ENCODE measurements at regions not wholly inside any gene's neighbourhood (a gene's known extent, or its start where the extent isn't known, plus 50 kb on each side); places are given as distances from the start of the nearest gene placed in this dataset.

DNA sequence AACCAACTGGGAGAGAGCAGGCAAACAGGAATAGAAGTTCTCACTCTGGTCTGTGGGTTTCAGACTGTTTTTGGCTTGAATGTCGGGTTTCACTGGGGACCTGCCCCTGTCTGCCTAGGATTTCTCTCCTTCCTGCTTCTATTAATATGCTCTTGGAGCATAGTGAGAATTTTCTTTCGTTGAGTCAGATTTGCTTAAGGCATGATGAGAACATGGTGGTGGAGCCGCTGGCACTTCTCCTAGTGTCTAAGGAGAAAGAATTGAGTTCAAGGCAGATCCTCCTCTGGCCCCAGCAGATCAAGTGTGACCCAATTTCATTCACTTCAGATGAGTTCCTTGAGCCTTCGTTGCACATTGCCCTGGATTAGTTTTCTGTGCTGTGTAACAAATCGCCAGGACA lies 103.9 kb upstream of the HS6ST1 start:
- no peaks in the 10 kb centered on the region for H3K9me3 Mint-ChIP-seq
- no peaks in the 10 kb centered on the region for H3K4me1 Mint-ChIP-seq
- no peak for DNase-seq
- H3K27me3 Mint-ChIP-seq (ENCODE audit: low read depth in 3 of 3) = peaks cover 3 to 11% (median 4%) of the 10 kb centered on the region in 3 donors
- no peaks in the 10 kb centered on the region for H3K36me3 Mint-ChIP-seq
- H3K27ac Mint-ChIP-seq = no peak overlapping the region
- H3K4me3 Mint-ChIP-seq = no peak overlapping the region

DNA sequence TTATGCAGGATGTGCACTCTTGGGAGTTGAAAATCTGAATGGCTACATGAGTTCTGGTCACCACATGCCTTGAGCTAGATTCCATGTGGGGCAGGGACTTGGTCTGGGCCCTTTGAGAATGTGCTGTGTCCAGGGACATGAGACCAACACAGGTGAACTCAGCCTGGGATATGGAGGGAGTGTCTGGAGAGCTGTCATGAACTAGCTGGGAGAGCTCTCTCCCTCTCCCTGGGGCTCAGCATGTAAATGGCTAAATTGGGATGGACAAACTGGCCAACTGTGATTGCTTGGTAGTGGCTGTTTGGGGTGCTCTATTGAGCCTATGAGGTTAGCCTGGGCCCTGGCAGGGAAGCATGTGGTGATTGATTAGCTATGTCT lies 105.1 kb upstream of the HS6ST1 start:
- Mint-ChIP-seq H3K4me1 (no peaks in the 10 kb centered on the region), H3K4me3 (no peak overlapping the region), H3K27me3 (ENCODE audit: low read depth in 3 of 3) (peaks cover 3 to 13% (median 4%) of the 10 kb centered on the region in 3 donors), H3K27ac (no peak overlapping the region), H3K36me3 (no peaks in the 10 kb centered on the region), H3K9me3 (no peaks in the 10 kb centered on the region)
- DNase-seq = no peak

DNA sequence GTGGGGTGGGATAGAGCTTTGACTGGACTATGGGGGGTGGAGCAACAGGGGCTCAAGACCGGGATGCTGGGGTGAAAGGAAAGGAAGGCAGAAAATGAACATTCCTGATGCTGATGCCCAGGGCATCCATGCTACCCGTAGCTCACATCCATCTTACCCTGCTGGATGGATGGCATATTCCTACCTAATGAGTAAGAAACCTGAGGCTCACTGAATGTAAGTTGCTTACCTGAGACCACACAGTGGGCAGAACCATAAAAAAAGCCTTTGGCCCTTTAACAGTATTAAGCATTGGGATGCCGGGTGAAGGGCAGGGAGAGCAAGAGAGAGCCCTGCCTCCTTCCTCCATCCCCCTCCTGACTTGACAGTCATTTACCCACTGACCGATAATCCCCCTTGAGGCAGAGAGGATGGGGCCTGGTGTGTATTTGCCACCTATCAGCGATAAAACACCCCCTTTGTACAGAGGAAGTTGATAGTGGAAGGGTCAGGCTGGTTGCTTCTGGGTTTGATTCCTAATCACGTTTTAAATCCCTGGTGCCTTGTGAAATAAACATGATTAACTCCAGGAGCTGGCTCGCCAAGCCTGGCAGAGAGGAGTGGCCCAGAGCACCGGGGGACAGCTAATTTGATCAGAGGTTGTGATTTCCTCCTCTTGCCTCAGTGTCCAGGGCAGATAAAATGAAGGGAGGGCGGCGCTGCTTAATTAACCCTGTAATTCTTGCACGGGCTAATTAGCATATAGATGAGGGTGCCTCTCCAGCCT lies 105.9 kb upstream of the HS6ST1 start:
- no peak overlapping the region for H3K4me3 Mint-ChIP-seq
- H3K36me3 Mint-ChIP-seq = no peaks in the 10 kb centered on the region

DNA sequence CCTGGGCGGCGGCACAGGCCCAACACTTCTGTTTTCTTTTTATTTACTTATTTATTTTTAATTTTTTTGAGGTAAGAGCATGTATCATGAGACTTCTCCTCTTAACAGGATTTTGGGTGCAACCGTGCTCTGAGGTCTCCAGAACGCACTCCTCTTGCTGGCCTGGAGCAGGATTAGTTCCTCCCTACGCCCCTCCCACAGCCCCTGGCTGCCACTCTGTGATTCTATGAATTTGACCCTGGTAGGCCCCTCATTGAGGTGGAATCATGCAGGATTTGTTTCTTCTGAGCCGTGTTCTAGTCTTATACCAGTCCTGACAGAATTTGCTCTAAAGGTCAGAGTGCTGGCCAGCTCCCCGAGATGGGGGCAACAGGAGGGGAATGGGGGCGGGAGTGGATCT lies 106.5 kb upstream of the HS6ST1 start:
- H3K4me1 Mint-ChIP-seq = no peaks in the 10 kb centered on the region
- no peak for DNase-seq
- no peak overlapping the region for H3K27ac Mint-ChIP-seq
- no peaks in the 10 kb centered on the region for H3K36me3 Mint-ChIP-seq
- H3K9me3 Mint-ChIP-seq = peaks cover 0 to 2% (median 0%) of the 10 kb centered on the region in 6 donors
- peaks cover 3 to 10% (median 4%) of the 10 kb centered on the region in 3 donors for H3K27me3 Mint-ChIP-seq (ENCODE audit: low read depth in 3 of 3)
- no peak overlapping the region for H3K4me3 Mint-ChIP-seq

More for the DNA sequence above, 105.9 kb upstream of the HS6ST1 start:
- H3K4me1 Mint-ChIP-seq = no peaks in the 10 kb centered on the region
- DNase-seq = no peak
- no peak overlapping the region for H3K27ac Mint-ChIP-seq
- no peaks in the 10 kb centered on the region for H3K9me3 Mint-ChIP-seq
- peaks cover 3 to 13% (median 6%) of the 10 kb centered on the region in 3 donors for H3K27me3 Mint-ChIP-seq (ENCODE audit: low read depth in 3 of 3)

DNA sequence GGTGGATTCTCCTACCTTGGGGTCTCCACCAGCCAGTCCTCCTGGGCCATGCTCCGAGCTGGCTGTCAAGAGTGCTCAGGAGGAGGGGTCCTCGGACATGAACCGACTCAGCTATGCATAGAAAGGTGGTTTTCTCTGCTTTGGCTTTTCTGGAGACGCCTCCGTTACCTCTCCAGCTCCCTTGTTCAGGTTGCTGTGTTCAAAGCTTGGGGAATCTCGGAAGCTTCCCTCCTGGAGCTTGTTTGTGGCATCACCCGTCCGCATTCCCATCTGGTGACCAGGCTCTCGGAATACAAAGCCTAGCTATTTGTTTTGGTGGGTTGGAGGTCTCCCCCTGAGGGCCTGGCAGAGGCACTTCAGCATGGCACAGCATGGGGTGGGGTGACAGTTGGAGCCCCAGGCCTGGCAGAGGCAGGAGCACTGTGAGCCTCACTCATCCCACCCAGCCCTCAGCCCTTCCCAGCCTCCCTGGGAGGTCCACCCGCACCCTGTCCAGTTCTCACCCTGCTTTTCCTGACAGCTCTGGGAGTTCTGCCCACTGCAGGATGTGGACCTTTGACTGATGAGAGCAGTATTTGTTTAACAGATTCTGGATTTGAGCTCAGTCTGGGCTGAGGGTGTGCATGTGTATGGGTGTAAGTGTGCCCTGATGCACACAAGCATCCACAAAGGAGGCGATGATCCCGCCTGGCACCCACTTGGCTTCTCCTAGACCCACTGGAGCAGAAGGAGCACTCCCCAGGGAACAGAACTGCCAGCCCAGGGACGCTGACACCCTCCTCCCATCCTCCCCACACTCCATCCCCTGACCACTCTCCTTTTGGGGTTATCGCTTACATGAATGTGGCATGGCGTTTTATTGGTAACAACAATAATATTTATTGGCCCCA lies 107.3 kb upstream of the HS6ST1 start:
- DNase-seq = no peak

DNA sequence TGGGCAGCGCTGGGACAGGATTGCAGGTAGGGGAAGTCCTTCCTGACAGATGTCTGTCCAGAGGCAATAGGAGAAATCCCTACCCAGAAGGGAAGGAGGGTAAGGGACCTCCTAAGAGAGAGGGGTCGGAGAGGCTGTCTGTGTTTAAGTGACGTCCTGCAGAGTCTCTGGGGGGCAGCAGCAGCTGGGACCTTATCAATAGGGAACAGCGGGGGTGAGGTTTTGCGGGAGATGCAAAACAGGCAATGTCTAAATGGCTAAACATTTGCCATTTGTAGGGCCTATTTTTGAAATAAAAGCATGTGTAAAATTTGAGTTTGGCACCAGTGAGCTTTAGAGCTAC lies 108.7 kb upstream of the HS6ST1 start:
- Mint-ChIP-seq H3K27ac (no peak overlapping the region), H3K4me3 (no peak overlapping the region), H3K27me3 (ENCODE audit: low read depth in 3 of 3) (peaks cover 1 to 8% (median 3%) of the 10 kb centered on the region in 3 donors), H3K9me3 (peaks cover 0 to 7% (median 0%) of the 10 kb centered on the region in 6 donors), H3K36me3 (no peaks in the 10 kb centered on the region), H3K4me1 (no peaks in the 10 kb centered on the region)
- no peak for DNase-seq

More for the DNA sequence above, 107.3 kb upstream of the HS6ST1 start:
- peaks cover 0 to 7% (median 0%) of the 10 kb centered on the region in 6 donors for H3K9me3 Mint-ChIP-seq
- peaks cover 3 to 9% (median 4%) of the 10 kb centered on the region in 3 donors for H3K27me3 Mint-ChIP-seq (ENCODE audit: low read depth in 3 of 3)
- no peaks in the 10 kb centered on the region for H3K4me1 Mint-ChIP-seq
- no peak overlapping the region for H3K27ac Mint-ChIP-seq
- no peak overlapping the region for H3K4me3 Mint-ChIP-seq
- H3K36me3 Mint-ChIP-seq = no peaks in the 10 kb centered on the region

DNA sequence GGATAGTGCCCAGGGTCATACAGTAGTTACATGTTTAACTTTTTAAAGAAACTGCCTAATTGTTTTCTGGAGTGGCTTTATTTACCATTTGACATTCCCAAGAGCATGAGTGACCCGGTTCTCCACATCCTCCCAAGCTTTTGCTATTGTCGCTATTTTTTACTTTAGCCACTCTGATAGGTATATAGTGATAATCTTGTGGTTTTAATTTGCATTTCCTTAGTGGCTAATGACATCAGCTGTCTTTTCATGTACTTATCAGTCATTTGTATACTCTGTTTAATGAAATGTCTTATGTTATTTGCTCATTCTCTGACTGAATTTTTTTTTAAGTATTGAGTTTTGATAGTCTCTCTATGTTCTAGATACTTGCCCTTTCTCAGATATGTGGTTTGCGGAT lies 109.7 kb upstream of the HS6ST1 start:
- Mint-ChIP-seq H3K27me3 (ENCODE audit: low read depth in 3 of 3) (peaks cover 1 to 6% (median 3%) of the 10 kb centered on the region in 3 donors), H3K27ac (no peak overlapping the region), H3K4me3 (no peak overlapping the region), H3K36me3 (no peaks in the 10 kb centered on the region), H3K9me3 (peaks cover 0 to 7% (median 0%) of the 10 kb centered on the region in 6 donors), H3K4me1 (no peaks in the 10 kb centered on the region)
- DNase-seq = no peak

DNA sequence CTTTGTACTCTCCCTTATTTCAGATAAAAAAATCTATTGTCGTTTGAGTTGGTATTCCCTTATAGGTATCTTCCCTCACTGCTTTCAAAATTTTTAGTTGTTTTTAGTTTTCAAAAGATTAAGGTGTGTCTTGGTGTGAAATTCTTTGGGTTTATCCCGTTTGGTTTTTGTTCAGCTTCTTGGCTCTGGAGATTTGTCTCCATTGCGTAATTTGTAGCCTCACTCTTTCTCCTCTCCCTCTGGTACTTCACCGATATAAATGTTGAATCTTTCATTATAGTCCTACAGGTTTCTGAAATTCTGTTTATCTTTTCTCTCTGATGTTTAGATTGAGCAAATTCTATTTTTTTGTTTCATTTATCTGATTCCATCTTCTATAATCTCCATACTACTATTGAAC lies 113.8 kb upstream of the HS6ST1 start:
- Mint-ChIP-seq H3K36me3 (no peaks in the 10 kb centered on the region), H3K4me1 (no peaks in the 10 kb centered on the region), H3K4me3 (no peak overlapping the region), H3K27me3 (ENCODE audit: low read depth in 3 of 3) (peaks cover 0 to 3% (median 2%) of the 10 kb centered on the region in 3 donors), H3K27ac (no peak overlapping the region), H3K9me3 (peaks cover 0 to 7% (median 0%) of the 10 kb centered on the region in 6 donors)
- DNase-seq = no peak

DNA sequence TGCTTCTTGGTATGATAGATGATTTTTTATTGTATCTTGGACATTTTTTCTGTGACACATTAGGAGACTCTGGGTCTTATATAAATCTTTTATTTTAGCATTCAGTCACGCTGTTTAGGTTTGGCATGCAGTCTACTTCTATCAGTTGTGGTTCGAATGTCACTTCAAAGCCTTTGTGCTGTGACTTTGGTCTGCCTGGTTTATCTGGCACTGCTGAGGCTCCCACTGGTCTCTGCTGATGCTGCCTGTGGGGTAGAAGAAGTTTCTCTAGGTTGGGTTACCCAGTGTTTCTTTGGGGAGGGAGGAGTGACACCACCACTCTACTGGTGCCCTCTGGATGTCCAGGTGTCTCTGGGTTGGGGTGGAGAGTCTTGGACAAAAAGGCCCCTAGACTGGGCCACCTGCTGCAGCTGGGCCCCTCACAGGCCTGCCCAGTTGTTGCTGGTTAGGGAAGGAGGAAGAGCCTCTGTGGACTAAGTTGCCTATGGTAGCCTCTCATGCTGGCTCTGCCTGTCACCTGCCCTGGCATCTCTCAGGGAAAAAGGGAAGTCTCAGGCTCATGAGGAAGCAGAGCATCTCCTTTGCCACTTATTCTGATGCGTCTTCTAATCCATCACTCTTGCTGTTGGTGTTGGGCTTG lies 115.4 kb upstream of the HS6ST1 start:
- H3K4me3 Mint-ChIP-seq = no peak overlapping the region
- no peaks in the 10 kb centered on the region for H3K4me1 Mint-ChIP-seq
- no peak for DNase-seq
- H3K27me3 Mint-ChIP-seq (ENCODE audit: low read depth in 3 of 3) = peaks cover 0 to 3% (median 0%) of the 10 kb centered on the region in 3 donors
- peaks cover 0 to 7% (median 0%) of the 10 kb centered on the region in 6 donors for H3K9me3 Mint-ChIP-seq
- H3K36me3 Mint-ChIP-seq = no peaks in the 10 kb centered on the region
- H3K27ac Mint-ChIP-seq = no peak overlapping the region

DNA sequence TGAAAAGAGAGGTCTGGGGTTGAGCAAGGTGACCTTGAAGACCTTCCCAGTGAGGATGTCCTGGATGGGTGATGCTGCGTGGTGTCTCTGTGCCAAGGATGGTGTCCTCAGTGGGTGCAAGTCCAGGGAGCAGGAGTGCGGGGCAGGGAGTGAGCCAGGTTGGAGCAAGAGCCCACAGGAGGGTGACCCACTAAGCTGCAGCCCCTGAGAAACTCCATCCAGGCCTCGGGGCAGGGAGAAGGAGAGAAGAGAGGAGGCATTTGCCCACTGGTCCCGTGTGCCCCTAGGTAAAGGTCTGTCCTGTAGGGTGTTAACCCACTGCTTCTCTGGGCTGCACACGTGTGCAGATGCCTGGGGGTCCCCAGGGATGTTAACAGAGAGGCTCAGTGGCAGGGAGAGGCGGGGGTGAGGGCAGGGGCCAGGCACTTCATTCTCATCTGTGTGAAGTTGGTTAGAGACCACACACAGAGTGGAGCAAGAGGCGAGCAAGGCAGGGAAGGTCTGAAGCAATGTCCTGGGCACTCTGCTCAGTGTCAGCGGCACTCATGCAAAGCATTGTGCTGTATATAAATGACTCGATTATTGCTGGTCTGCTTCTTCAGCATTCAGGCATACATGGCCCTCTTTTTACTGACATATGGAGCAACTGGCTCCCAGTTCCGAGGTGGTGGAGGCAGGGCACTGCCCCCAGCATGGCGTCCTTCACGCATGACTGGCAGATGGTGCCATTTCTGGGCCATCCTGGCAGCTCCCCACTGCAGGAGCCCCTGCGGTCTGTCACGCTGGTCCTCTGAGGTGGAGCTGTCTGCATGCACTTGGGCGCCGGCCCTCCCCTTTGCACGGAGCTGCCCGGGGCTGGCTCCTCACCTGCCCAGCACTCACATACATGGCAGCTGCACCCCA lies 117.2 kb upstream of the HS6ST1 start:
- DNase-seq = no peak
- H3K27me3 Mint-ChIP-seq (ENCODE audit: low read depth in 3 of 3) = peaks cover 0 to 3% (median 0%) of the 10 kb centered on the region in 3 donors
- H3K27ac Mint-ChIP-seq = no peak overlapping the region
- H3K4me1 Mint-ChIP-seq = no peaks in the 10 kb centered on the region
- no peak overlapping the region for H3K4me3 Mint-ChIP-seq
- peaks cover 0 to 3% (median 0%) of the 10 kb centered on the region in 6 donors for H3K9me3 Mint-ChIP-seq
- H3K36me3 Mint-ChIP-seq = no peaks in the 10 kb centered on the region

DNA sequence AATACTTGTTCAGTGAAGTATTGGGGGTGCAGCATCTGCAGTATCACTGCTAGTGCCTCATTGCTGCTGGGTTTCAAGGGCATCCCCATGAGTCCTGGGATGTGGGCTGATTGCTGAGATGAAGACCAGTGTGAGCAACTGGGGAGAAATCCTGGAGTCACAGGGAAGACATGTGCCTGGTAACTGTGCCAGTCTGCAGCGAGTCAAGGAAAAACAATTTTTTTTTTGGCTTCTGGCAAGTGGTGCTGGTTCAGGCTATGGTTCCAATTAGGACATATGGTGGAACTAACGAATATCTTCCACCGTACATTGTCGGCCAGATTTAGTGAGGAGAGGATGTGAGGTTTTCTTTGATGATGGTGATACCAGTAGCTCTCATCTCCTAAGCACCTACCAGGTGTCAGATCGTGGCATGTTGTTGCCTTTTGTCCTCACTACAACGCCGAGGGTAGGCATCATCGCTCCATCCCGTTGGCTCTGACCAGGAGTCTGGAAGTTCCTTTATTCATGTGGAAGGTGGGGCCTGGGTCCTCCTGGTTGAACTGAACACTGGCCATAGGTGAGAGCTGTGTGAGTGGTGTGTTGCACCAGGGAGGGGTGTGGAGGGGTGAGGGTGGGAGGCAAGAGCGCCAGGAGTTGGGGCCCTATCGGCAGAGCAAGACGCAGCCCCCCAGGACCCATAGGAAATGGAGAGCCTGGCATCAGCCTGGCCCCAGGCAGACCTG lies 118.0 kb upstream of the HS6ST1 start:
- Mint-ChIP-seq H3K27ac (no peak overlapping the region), H3K9me3 (peaks cover 0 to 3% (median 0%) of the 10 kb centered on the region in 6 donors), H3K4me3 (no peak overlapping the region), H3K4me1 (no peaks in the 10 kb centered on the region), H3K27me3 (ENCODE audit: low read depth in 3 of 3) (peaks cover 0 to 3% (median under 1%) of the 10 kb centered on the region in 3 donors), H3K36me3 (no peaks in the 10 kb centered on the region)
- DNase-seq = no peak

DNA sequence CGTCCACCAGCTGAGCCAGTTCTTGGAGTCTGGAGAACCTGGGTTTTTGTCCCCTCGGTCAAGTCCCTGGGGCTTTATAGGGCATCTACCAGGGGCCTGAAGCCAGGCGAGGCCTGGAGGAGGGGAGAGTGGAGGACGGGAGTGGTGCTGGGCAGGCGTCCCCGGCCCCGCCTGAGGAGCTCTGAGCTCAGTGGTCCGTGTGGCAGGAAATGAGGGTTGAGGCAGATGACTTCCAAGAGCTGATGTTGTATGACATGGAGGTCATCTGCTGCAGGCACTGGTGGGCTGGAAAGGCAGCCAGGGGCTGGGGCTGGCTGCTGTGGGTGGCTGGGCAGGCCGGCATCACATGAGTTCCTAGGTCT lies 118.5 kb upstream of the HS6ST1 start:
- H3K27ac Mint-ChIP-seq = no peak overlapping the region
- no peaks in the 10 kb centered on the region for H3K36me3 Mint-ChIP-seq
- peaks cover 0 to under 1% (median 0%) of the 10 kb centered on the region in 6 donors for H3K9me3 Mint-ChIP-seq
- DNase-seq = no peak
- peaks cover 0 to 4% (median 3%) of the 10 kb centered on the region in 3 donors for H3K27me3 Mint-ChIP-seq (ENCODE audit: low read depth in 3 of 3)
- no peaks in the 10 kb centered on the region for H3K4me1 Mint-ChIP-seq
- no peak overlapping the region for H3K4me3 Mint-ChIP-seq

DNA sequence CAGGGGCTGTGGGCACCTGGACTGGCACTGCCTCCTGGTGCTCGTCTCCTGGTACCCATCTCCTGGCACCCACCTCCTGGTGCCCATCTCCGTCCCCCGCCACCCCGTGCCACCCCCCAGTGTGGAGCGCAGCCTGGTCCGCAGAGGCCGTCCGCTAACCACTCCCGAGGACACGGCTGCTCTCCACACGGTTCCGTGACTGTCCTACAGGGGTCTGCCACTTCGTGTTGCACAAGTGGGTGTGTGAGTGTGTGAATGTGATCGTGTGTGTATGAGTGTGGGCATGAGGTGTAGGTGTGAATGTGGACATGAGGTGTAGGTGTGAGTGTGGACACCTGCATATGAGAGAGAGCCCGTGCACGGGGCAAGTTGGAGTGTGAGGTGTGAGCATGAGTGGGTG lies 119.4 kb upstream of the HS6ST1 start:
- no peaks in the 10 kb centered on the region for H3K4me1 Mint-ChIP-seq
- no peak for DNase-seq
- H3K36me3 Mint-ChIP-seq = no peaks in the 10 kb centered on the region
- H3K4me3 Mint-ChIP-seq = no peak overlapping the region
- H3K27me3 Mint-ChIP-seq (ENCODE audit: low read depth in 3 of 3) = peaks cover 0 to 4% (median 3%) of the 10 kb centered on the region in 3 donors
- H3K9me3 Mint-ChIP-seq = no peaks in the 10 kb centered on the region
- H3K27ac Mint-ChIP-seq = peak overlapping the region in 1 of 6 donors; percentile 45
